ENCODE measurements at regions not wholly inside any gene's neighbourhood (a gene's known extent, or its start where the extent isn't known, plus 50 kb on each side); places are given as distances from the start of the nearest gene placed in this dataset.

GRCh38 chr4:104625706-104626105 lies 131.0 kb upstream of the CXXC4 start:
- TF ChIP-seq CTCF (IDR thresholded peaks at IDR 0.05; ENCODE audit: poor library complexity) (no peak), EZH2 (IDR thresholded peaks at IDR 0.05; ENCODE audit: borderline replicate concordance) (no peak), EZH2phosphoT487 (IDR thresholded peaks at IDR 0.05; ENCODE audit: low read depth, severe bottlenecking, unreplicated experiment) (no peak)
